ENCODE measurements at regions not wholly inside any gene's neighbourhood (a gene's known extent, or its start where the extent isn't known, plus 50 kb on each side); places are given as distances from the start of the nearest gene placed in this dataset.

GRCh38 chr1:14369526-14370213 lies 228.8 kb upstream of the KAZN start:
- no peak for TF ChIP-seq NR3C1 (IDR thresholded peaks at IDR 0.05)
- TF ChIP-seq KDM1A (IDR thresholded peaks at IDR 0.05; ENCODE audit: low read depth), result no peak
- TF ChIP-seq USF2 (IDR thresholded peaks at IDR 0.05), result no peak
- no peak for TF ChIP-seq MAX (IDR thresholded peaks at IDR 0.05)
- TF ChIP-seq CTCF (IDR thresholded peaks at IDR 0.05), result no peak
- TF ChIP-seq POLR2A (IDR thresholded peaks at IDR 0.05; ENCODE audit: low read length), result no peak
- TF ChIP-seq NFE2L2 (conservative IDR thresholded peaks at IDR 0.05; ENCODE audit: low read length), result no peak
